GM18873 (cell line): ENCODE measurements at regions not wholly inside any gene's neighbourhood (a gene's known extent, or its start where the extent isn't known, plus 50 kb on each side); places are given as distances from the start of the nearest gene placed in this dataset.

ENCODE experiments used
- ATAC-seq: cut with Tn5 transposase; IDR thresholded peaks from one replicate; pipeline ENCODE4 v1.9.1; 2021; ENCODE audit warnings: mild to moderate bottlenecking, moderate library complexity, moderate number of reproducible peaks; ENCODE audit not compliant: unreplicated experiment, low FRiP score

GRCh38 chr5:109533751-109534272 lies 124.0 kb upstream of the PJA2 start:
- no peak for ATAC-seq

- no peak for ATAC-seq
Observed at GRCh38 chr5:109532773-109533364, 123.1 kb upstream of the PJA2 start.

GRCh38 chr5:109531262-109531661 lies 121.5 kb upstream of the PJA2 start:
- ATAC-seq = no peak

GRCh38 chr5:109529987-109530386 lies 120.2 kb upstream of the PJA2 start:
- ATAC-seq = no peak

GRCh38 chr5:109529520-109529919 lies 119.7 kb upstream of the PJA2 start:
- ATAC-seq = no peak

- no peak for ATAC-seq
Observed at GRCh38 chr5:109524555-109524954, 114.8 kb upstream of the PJA2 start.

- no peak for ATAC-seq
Observed at GRCh38 chr5:109524026-109524425, 114.3 kb upstream of the PJA2 start.

GRCh38 chr5:109522404-109522803 lies 112.6 kb upstream of the PJA2 start:
- no peak for ATAC-seq

- ATAC-seq = no peak
Observed at GRCh38 chr5:109519416-109519815, 109.6 kb upstream of the PJA2 start.

- ATAC-seq = no peak
Observed at GRCh38 chr5:109516390-109516789, 106.6 kb upstream of the PJA2 start.

- no peak for ATAC-seq
Observed at GRCh38 chr5:109511980-109512734, 102.4 kb upstream of the PJA2 start.

- no peak for ATAC-seq
Observed at GRCh38 chr5:109506556-109506955, 96.8 kb upstream of the PJA2 start.

- ATAC-seq = no peak
Observed at GRCh38 chr5:109496112-109496511, 86.3 kb upstream of the PJA2 start.

GRCh38 chr5:109487753-109488420 lies 78.1 kb upstream of the PJA2 start:
- no peak for ATAC-seq

- no peak for ATAC-seq
Observed at GRCh38 chr5:109486200-109486804, 76.5 kb upstream of the PJA2 start.

- no peak for ATAC-seq
Observed at GRCh38 chr5:109485030-109485429, 75.3 kb upstream of the PJA2 start.

- ATAC-seq = no peak
Observed at GRCh38 chr5:109484597-109484996, 74.8 kb upstream of the PJA2 start.

- no peak for ATAC-seq
Observed at GRCh38 chr5:109483395-109483971, 73.7 kb upstream of the PJA2 start.

- no peak for ATAC-seq
Observed at GRCh38 chr5:109482748-109483147, 73.0 kb upstream of the PJA2 start.

- ATAC-seq = no peak
Observed at GRCh38 chr5:109479260-109479860, 69.6 kb upstream of the PJA2 start.
